ENCODE measurements at regions not wholly inside any gene's neighbourhood (a gene's known extent, or its start where the extent isn't known, plus 50 kb on each side); places are given as distances from the start of the nearest gene placed in this dataset.
"Not testable (repeated sequence)": the region's sequence is repeated elsewhere in the genome, so short reads cannot be mapped to it uniquely, and the experiment has no call there.

- DNase-seq; intact Hi-C loops (cut with DNase I): not testable (repeated sequence)
These were observed 185.9 kb upstream of the ZNF644 start for GRCh38 chr1:91207691-91208090.

GRCh38 chr1:91204150-91204549, 182.3 kb upstream of the ZNF644 start:
- DNase-seq; intact Hi-C loops (cut with DNase I): not testable (repeated sequence)

GRCh38 chr1:91201694-91202093, 179.9 kb upstream of the ZNF644 start:
- no peak for DNase-seq
- intact Hi-C loops (cut with DNase I): no loop called here

- no peak for DNase-seq
- intact Hi-C loops (cut with DNase I): no loop called here
These were observed 179.3 kb upstream of the ZNF644 start for GRCh38 chr1:91201176-91201575.

- intact Hi-C loops (cut with DNase I): no loop called here
- no peak for DNase-seq
These were observed 178.8 kb upstream of the ZNF644 start for GRCh38 chr1:91200675-91201074.

- intact Hi-C loops (cut with DNase I): no loop called here
- no peak for DNase-seq
These were observed 178.2 kb upstream of the ZNF644 start for GRCh38 chr1:91199988-91200387.

- no peak for DNase-seq
- intact Hi-C loops (cut with DNase I): no loop called here
These were observed 169.2 kb upstream of the ZNF644 start for GRCh38 chr1:91190996-91191395.

- intact Hi-C loops (cut with DNase I): no loop called here
- no peak for DNase-seq
These were observed 167.3 kb upstream of the ZNF644 start for GRCh38 chr1:91189096-91189495.

GRCh38 chr1:91182807-91183206, 161.0 kb upstream of the ZNF644 start:
- DNase-seq; intact Hi-C loops (cut with DNase I): not testable (repeated sequence)

- no peak for DNase-seq
- intact Hi-C loops (cut with DNase I): no loop called here
These were observed 154.4 kb upstream of the ZNF644 start for GRCh38 chr1:91176250-91176649.

- DNase-seq: no peak
- intact Hi-C loops (cut with DNase I): no loop called here
These were observed 152.9 kb upstream of the ZNF644 start for GRCh38 chr1:91174734-91175133.

GRCh38 chr1:91173346-91173890, 151.6 kb upstream of the ZNF644 start:
- intact Hi-C loops (cut with DNase I): no loop called here
- DNase-seq: no peak

GRCh38 chr1:91172541-91172940, 150.7 kb upstream of the ZNF644 start:
- DNase-seq: no peak
- intact Hi-C loops (cut with DNase I): no loop called here

GRCh38 chr1:91171898-91172297, 150.1 kb upstream of the ZNF644 start:
- no peak for DNase-seq
- intact Hi-C loops (cut with DNase I): no loop called here

- intact Hi-C loops (cut with DNase I): no loop called here
- DNase-seq: no peak
These were observed 148.7 kb upstream of the ZNF644 start for GRCh38 chr1:91170571-91170970.

- intact Hi-C loops (cut with DNase I): loop anchor here (5.0 kb wide), 5 partner anchors 116 to 1119 kb away; partner anchors contain the start of genes HFM1 and ZNF644
- DNase-seq: peak; percentile 40 to 94 (median 66)
These were observed 144.4 kb upstream of the ZNF644 start for GRCh38 chr1:91166106-91166712.

- intact Hi-C loops (cut with DNase I): loop anchor here (2.0 to 5.0 kb wide), 6 partner anchors 117 to 1118 kb away; partner anchors contain the start of genes HFM1 and ZNF644
- DNase-seq: peak; percentile 62 to 97 (median 88)
These were observed 143.3 kb upstream of the ZNF644 start for GRCh38 chr1:91165033-91165654.

- DNase-seq: no peak
- intact Hi-C loops (cut with DNase I): no loop called here
These were observed 140.8 kb upstream of the ZNF644 start for GRCh38 chr1:91162613-91163012.

- intact Hi-C loops (cut with DNase I): no loop called here
- DNase-seq: no peak
These were observed 139.9 kb upstream of the ZNF644 start for GRCh38 chr1:91161749-91162148.

- DNase-seq: no peak
- intact Hi-C loops (cut with DNase I): no loop called here
These were observed 139.3 kb upstream of the ZNF644 start for GRCh38 chr1:91161166-91161565.

- no peak for DNase-seq
- intact Hi-C loops (cut with DNase I): no loop called here
These were observed 138.7 kb upstream of the ZNF644 start for GRCh38 chr1:91160363-91161075.

All from posterior cingulate gyrus (tissue), 11 donors.